Fibroblast of the aortic adventitia (primary cell): ENCODE measurements at regions not wholly inside any gene's neighbourhood (a gene's known extent, or its start where the extent isn't known, plus 50 kb on each side); places are given as distances from the start of the nearest gene placed in this dataset.

Experiments used
- DNase-seq: peaks from one replicate; pipeline ENCODE4 v3.0.0-alpha.2; 2010; ENCODE audit warnings: low read depth
- H3K4me3 ChIP-seq: 2 replicates; pipeline ENCODE4 v1.5.1; 2011; ENCODE audit warnings: low read depth, mild to moderate bottlenecking, control low read depth, low read length, moderate library complexity
- CTCF ChIP-seq: IDR thresholded peaks from 2 replicates; pipeline ENCODE4 v1.5.1; 2011; ENCODE audit warnings: mild to moderate bottlenecking, low read length, control low read depth, inconsistent platforms; ENCODE audit not compliant: insufficient read depth

- TF ChIP-seq CTCF = no peak
- no peak overlapping the region for H3K4me3 ChIP-seq
- DNase-seq = no peak
These were observed 106.8 kb downstream of the C1D start for GRCh38 chr2:67955748-67956603.

- H3K4me3 ChIP-seq = no peak overlapping the region
- TF ChIP-seq CTCF = no peak
- no peak for DNase-seq
These were observed 97.6 kb downstream of the C1D start for GRCh38 chr2:67965246-67965645.

GRCh38 chr2:67970071-67970470, 92.7 kb downstream of the C1D start:
- no peak for DNase-seq
- H3K4me3 ChIP-seq = no peak overlapping the region
- TF ChIP-seq CTCF = no peak

GRCh38 chr2:67970542-67970941, 92.3 kb downstream of the C1D start:
- H3K4me3 ChIP-seq = no peak overlapping the region
- no peak for TF ChIP-seq CTCF
- no peak for DNase-seq

GRCh38 chr2:67974559-67975430, 88.0 kb downstream of the C1D start:
- H3K4me3 ChIP-seq = peak overlapping the region; percentile 5
- DNase-seq = peak; percentile 68
- no peak for TF ChIP-seq CTCF

- TF ChIP-seq CTCF = no peak
- no peak overlapping the region for H3K4me3 ChIP-seq
- DNase-seq = no peak
These were observed 85.3 kb downstream of the C1D start for GRCh38 chr2:67977464-67977863.
